Neural cell (in vitro differentiated cells): ENCODE measurements at regions not wholly inside any gene's neighbourhood (a gene's known extent, or its start where the extent isn't known, plus 50 kb on each side); places are given as distances from the start of the nearest gene placed in this dataset.

ENCODE experiments used
- H2AFZ ChIP-seq: fragments of 200-600, 300-800 bp; sonication (generic), shearing (Covaris generic); 2 replicates; pipeline ENCODE4 v1.6.0; 2014; ENCODE audit warnings: low read depth, mild to moderate bottlenecking, antibody characterized with exemption, low read length, moderate library complexity
- H3F3A ChIP-seq: fragments of 200-600 bp; shearing (Covaris generic); 2 replicates; pipeline ENCODE4 v1.6.1; 2016; ENCODE audit warnings: mild to moderate bottlenecking, moderate library complexity, mixed read lengths, antibody characterized with exemption, low read length; ENCODE audit not compliant: insufficient read depth, poor library complexity, severe bottlenecking
- H3K27ac ChIP-seq: fragments of 200-600, 300-800 bp; sonication (generic), shearing (Covaris generic); 2 replicates; pipeline ENCODE4 v1.5.1; 2014; ENCODE audit warnings: mild to moderate bottlenecking, low read length, moderate library complexity
- H3K27me3 ChIP-seq: fragments of 300-800, 200-600 bp; sonication (generic), shearing (Covaris generic); 2 replicates; pipeline ENCODE4 v1.6.0; 2014; ENCODE audit warnings: mild to moderate bottlenecking, low read depth, low read length, moderate library complexity; ENCODE audit not compliant: insufficient read depth
- H3K36me3 ChIP-seq: fragments of 300-800, 200-600 bp; sonication (generic), shearing (Covaris generic); 2 replicates; pipeline ENCODE4 v1.5.1; 2014; ENCODE audit warnings: mild to moderate bottlenecking, antibody characterized with exemption, low read length, moderate library complexity; ENCODE audit not compliant: insufficient read depth
- H3K4me2 ChIP-seq: fragments of 300-800, 200-600 bp; sonication (generic), shearing (Covaris generic); 2 replicates; pipeline ENCODE4 v1.6.0; 2014; ENCODE audit warnings: mild to moderate bottlenecking, low read length
- H3K4me3 ChIP-seq: fragments of 300-800, 200-600 bp; sonication (generic), shearing (Covaris generic); 2 replicates; pipeline ENCODE4 v1.5.1; 2014; ENCODE audit warnings: mild to moderate bottlenecking, low read length, moderate library complexity
- H3K79me2 ChIP-seq: fragments of 200-600 bp; shearing (Covaris generic); replicated peaks from 2 replicates; pipeline ENCODE4 v1.6.0; 2014; ENCODE audit warnings: mild to moderate bottlenecking, low read length, moderate library complexity; ENCODE audit not compliant: insufficient read depth
- H3K9ac ChIP-seq: fragments of 300-800, 200-600 bp; sonication (generic), shearing (Covaris generic); 2 replicates; pipeline ENCODE4 v1.6.1; 2016; ENCODE audit warnings: mild to moderate bottlenecking, low read length, mixed read lengths
- H3K9me2 ChIP-seq: fragments of 200-600 bp; shearing (Covaris generic); 2 replicates; pipeline ENCODE4 v1.6.1; 2016; ENCODE audit warnings: mild to moderate bottlenecking, low read length, mixed read lengths; ENCODE audit not compliant: insufficient read depth
- H3K9me3 ChIP-seq: fragments of 200-600, 300-800 bp; sonication (generic), shearing (Covaris generic); 2 replicates; pipeline ENCODE4 v1.6.1; 2016; ENCODE audit warnings: mild to moderate bottlenecking, mixed run types, low read length, moderate library complexity, mixed read lengths
- H4K20me1 ChIP-seq: fragments of 200-600 bp; shearing (Covaris generic); 2 replicates; pipeline ENCODE4 v1.6.1; 2016; ENCODE audit warnings: mild to moderate bottlenecking, mixed run types; ENCODE audit not compliant: insufficient read depth
- CTCF ChIP-seq: fragments of 450-650 bp; IDR thresholded peaks from 2 replicates; pipeline ENCODE4 v1.5.1; 2014; ENCODE audit warnings: antibody characterized with exemption, mild to moderate bottlenecking, moderate library complexity; ENCODE audit not compliant: poor library complexity, severe bottlenecking
- EP300 ChIP-seq: fragments of 450-650 bp; conservative IDR thresholded peaks from 2 replicates; pipeline ENCODE4 v1.6.1; 2014; ENCODE audit warnings: antibody characterized with exemption, mild to moderate bottlenecking, moderate library complexity; ENCODE audit not compliant: poor library complexity, severe bottlenecking
- EZH2 ChIP-seq: fragments of 200-600, 300-800 bp; shearing (Covaris generic), sonication (generic); IDR thresholded peaks from 2 replicates; pipeline ENCODE4 v1.6.1; 2014; ENCODE audit warnings: antibody characterized with exemption, low read length, borderline replicate concordance, mild to moderate bottlenecking; ENCODE audit not compliant: insufficient read depth, poor library complexity, severe bottlenecking
- MXI1 ChIP-seq: fragments of 450-650 bp; conservative IDR thresholded peaks from 2 replicates; pipeline ENCODE4 v1.6.1; 2014; ENCODE audit warnings: antibody characterized with exemption, mild to moderate bottlenecking; ENCODE audit not compliant: poor library complexity, severe bottlenecking
- POLR2AphosphoS5 ChIP-seq: IDR thresholded peaks from 2 replicates; pipeline ENCODE4 v1.6.1; 2012
- RAD21 ChIP-seq: fragments of 450-650 bp; conservative IDR thresholded peaks from 2 replicates; pipeline ENCODE4 v1.6.1; 2014; ENCODE audit warnings: antibody characterized with exemption, mild to moderate bottlenecking, moderate library complexity
- REST ChIP-seq: IDR thresholded peaks from 2 replicates; pipeline ENCODE4 v1.6.1; 2012; ENCODE audit warnings: borderline replicate concordance
- SMC3 ChIP-seq: fragments of 450-650 bp; conservative IDR thresholded peaks from 2 replicates; pipeline ENCODE4 v1.6.1; 2014; ENCODE audit warnings: antibody characterized with exemption, mild to moderate bottlenecking, moderate library complexity; ENCODE audit not compliant: poor library complexity
- TAF1 ChIP-seq: IDR thresholded peaks from 2 replicates; pipeline ENCODE4 v1.6.1; 2012; ENCODE audit warnings: low read depth

GRCh38 chr9:95648225-95648624, 131.5 kb upstream of the PTCH1 start:
- Histone ChIP-seq H3K9ac (no peak overlapping the region), H4K20me1 (no peaks in the 10 kb centered on the region), H2AFZ (no peak overlapping the region), H3K9me2 (no peaks in the 10 kb centered on the region), H3K27me3 (no peaks in the 10 kb centered on the region), H3F3A (no peaks in the 10 kb centered on the region), H3K4me2 (no peak overlapping the region), H3K27ac (no peak overlapping the region), H3K9me3 (no peaks in the 10 kb centered on the region), H3K36me3 (no peaks in the 10 kb centered on the region), H3K79me2 (no peaks in the 10 kb centered on the region), H3K4me3 (no peak overlapping the region)
- TF ChIP-seq POLR2AphosphoS5 (no peak), REST (no peak), TAF1 (no peak), CTCF (no peak), EP300 (no peak), MXI1 (no peak), SMC3 (no peak), EZH2 (no peak), RAD21 (no peak)

GRCh38 chr9:95645992-95646391, 129.2 kb upstream of the PTCH1 start:
- H2AFZ ChIP-seq = no peak overlapping the region
- no peak for TF ChIP-seq POLR2AphosphoS5
- no peaks in the 10 kb centered on the region for H3K27me3 ChIP-seq
- no peaks in the 10 kb centered on the region for H3K36me3 ChIP-seq
- no peaks in the 10 kb centered on the region for H3K9me3 ChIP-seq
- H3K79me2 ChIP-seq = no peaks in the 10 kb centered on the region
- H3F3A ChIP-seq = no peaks in the 10 kb centered on the region
- no peak overlapping the region for H3K27ac ChIP-seq
- H4K20me1 ChIP-seq = no peaks in the 10 kb centered on the region
- no peak overlapping the region for H3K9ac ChIP-seq
- no peak overlapping the region for H3K4me3 ChIP-seq
- H3K4me2 ChIP-seq = no peak overlapping the region
- no peaks in the 10 kb centered on the region for H3K9me2 ChIP-seq

GRCh38 chr9:95645579-95645978, 128.8 kb upstream of the PTCH1 start:
- TF ChIP-seq TAF1 = no peak
- TF ChIP-seq EP300 = no peak
- no peak for TF ChIP-seq REST
- TF ChIP-seq RAD21 = no peak
- Histone ChIP-seq H3K9ac (no peak overlapping the region), H2AFZ (no peak overlapping the region), H3K27ac (no peak overlapping the region), H3F3A (no peaks in the 10 kb centered on the region), H3K9me2 (no peaks in the 10 kb centered on the region), H3K36me3 (no peaks in the 10 kb centered on the region), H3K4me3 (no peak overlapping the region), H3K9me3 (no peaks in the 10 kb centered on the region), H3K4me2 (no peak overlapping the region), H4K20me1 (no peaks in the 10 kb centered on the region), H3K27me3 (no peaks in the 10 kb centered on the region), H3K79me2 (no peaks in the 10 kb centered on the region)
